Ureter (tissue), 1 donor: ENCODE measurements at regions not wholly inside any gene's neighbourhood (a gene's known extent, or its start where the extent isn't known, plus 50 kb on each side); places are given as distances from the start of the nearest gene placed in this dataset.
"Not testable (repeated sequence)": the region's sequence is repeated elsewhere in the genome, so short reads cannot be mapped to it uniquely, and the experiment has no call there.

ENCODE experiments used
- DNase-seq: peaks from one replicate; pipeline ENCODE4 v3.0.0-alpha.2; 2020; ENCODE audit warnings: low spot score
- donor health status: DM: yes; HTN: yes; CAD: no.

- DNase-seq = no peak
Measured at GRCh38 chr1:38186566-38186965, 140.0 kb upstream of the POU3F1 start.

DNA sequence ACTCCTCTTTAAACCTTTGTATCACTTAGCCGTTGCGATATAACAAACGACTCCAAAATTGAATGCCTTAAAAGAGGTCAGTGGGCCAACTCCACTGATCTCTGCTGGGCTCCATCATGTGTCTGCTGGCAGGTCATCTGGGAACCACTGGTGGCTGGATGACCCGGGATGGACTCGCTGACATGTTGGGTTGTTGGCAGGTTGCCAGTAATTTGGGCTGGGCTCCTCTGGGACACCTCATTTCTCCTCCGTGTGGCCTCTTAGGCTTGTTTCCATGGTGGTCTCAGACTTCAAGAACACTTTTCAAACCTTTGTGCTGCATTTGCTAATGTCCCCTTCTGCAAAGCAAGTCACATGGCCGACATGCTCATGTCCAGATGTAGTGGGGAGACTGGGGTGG is 139.3 kb upstream of the POU3F1 start:
- DNase-seq = no peak

GRCh38 chr1:38183747-38184146 is 137.2 kb upstream of the POU3F1 start:
- no peak for DNase-seq

- no peak for DNase-seq
Measured at GRCh38 chr1:38183096-38183495, 136.5 kb upstream of the POU3F1 start.

DNA sequence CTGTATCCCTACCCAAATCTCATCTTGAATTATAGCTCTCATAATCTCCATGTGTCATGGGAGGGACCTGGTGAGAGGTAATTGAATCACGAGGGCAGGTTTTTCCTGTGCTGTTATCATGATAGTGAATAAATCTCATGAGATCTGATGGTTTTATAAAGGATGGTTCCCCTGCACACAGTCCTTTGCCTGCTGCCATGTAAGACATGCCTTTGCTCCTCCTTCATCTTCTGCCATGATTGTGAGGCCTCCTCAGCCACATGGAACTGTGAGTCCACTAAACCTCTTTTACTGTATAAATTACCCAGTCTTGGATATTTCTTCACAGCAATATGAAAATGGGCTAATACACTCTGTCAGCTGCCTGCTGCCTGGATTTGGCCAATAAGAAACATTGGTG is 133.8 kb upstream of the POU3F1 start:
- DNase-seq = not testable (repeated sequence)

GRCh38 chr1:38179483-38179882 is 132.9 kb upstream of the POU3F1 start:
- DNase-seq = no peak

- no peak for DNase-seq
Measured at GRCh38 chr1:38178216-38178615, 131.6 kb upstream of the POU3F1 start.

DNA sequence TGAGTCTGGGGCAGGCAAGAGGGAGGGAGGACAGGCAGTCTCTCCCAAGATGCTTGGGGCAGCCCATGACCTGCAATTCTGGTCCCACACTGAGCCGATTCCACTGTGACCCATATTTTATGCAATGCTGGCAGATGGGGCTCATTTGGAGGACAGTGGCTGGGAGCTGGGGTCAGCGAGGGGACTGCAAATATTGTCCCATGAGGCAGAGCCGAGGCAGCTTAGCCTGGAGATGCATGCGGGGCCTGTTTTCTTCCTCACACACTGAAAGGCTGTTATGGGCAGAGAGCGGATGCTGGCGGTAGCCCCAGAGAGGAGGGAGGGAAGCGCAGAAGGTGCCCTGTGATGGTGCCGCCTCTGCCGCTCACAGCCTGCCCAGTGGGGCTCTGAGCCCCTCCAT is 128.5 kb upstream of the POU3F1 start:
- DNase-seq = no peak

DNA sequence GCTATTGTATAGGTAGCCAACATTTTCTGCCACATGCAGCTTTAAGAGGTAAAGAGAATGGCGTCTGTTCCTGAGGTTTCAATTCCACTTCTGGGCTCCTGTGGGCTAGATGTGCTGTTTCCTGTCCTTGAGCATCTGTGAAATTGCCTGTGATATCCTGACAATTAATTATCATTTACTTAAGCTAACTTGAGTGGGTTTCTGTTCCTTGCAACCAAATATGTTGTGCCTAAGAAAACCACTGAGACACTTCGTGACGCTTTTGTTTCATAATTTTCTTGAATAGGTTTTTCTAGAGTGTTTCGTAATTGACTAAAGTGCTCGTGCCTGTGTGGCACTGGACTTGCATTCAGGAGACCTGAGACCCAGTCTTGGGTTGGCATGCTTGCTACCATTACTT is 127.3 kb upstream of the POU3F1 start:
- no peak for DNase-seq

GRCh38 chr1:38173157-38173831 is 126.7 kb upstream of the POU3F1 start:
- DNase-seq = no peak

DNA sequence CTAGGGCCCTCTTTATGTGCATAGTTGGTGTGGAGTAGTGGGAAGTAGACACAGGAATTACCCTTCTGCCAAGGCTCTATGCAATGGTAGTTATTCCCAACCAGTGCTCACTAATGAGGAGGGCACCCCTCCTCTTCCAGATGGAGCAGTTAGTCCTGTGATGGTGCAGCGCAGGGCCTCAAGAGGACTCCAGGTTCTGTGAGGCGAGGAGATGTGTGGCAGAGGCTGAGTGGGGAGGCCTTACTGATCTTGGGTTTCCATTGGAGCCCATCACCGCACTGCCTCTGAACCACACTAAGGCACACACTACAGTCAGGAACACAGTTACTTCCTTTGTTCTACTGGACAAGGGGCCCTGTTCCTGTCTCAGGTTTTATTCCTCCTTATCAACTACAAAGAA is 122.5 kb upstream of the POU3F1 start:
- no peak for DNase-seq

GRCh38 chr1:38168365-38168764 is 121.8 kb upstream of the POU3F1 start:
- no peak for DNase-seq

- no peak for DNase-seq
Measured at GRCh38 chr1:38166461-38166860, 119.9 kb upstream of the POU3F1 start.

DNA sequence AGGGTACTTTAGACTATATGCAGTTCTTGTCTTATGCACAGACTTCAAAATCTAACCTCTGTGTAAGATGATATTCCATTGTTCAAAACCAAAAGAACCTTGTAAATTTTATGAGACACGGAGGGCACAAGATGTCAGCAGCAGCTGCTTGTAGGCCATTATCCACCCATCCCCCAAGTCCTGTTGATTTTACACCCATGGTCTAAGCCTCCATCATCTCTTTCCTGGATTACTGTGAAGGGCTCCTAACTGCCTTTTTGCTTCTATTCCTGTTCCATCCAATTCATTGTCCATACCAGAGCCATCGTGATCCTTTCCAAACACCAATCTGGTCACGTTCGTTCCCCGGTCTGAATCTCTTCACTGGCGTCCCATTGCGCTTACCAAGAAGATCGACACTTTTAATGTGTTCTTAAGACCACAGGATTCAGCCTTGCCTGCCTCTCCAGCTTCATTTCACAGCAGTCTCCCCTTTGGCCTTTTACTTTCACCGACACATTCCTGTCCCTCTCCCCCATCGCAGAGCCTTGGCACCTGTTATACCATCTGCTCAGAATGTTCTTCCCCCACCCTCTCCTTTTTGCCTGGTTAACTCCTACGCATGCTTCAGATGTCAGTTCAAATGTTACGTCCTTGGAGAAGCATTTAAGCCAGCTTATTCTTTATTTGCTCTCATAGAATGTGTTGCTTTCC is 107.3 kb upstream of the POU3F1 start:
- DNase-seq = no peak

- no peak for DNase-seq
Measured at GRCh38 chr1:38153066-38153777, 106.6 kb upstream of the POU3F1 start.

GRCh38 chr1:38152351-38153065 is 105.9 kb upstream of the POU3F1 start:
- DNase-seq = no peak

DNA sequence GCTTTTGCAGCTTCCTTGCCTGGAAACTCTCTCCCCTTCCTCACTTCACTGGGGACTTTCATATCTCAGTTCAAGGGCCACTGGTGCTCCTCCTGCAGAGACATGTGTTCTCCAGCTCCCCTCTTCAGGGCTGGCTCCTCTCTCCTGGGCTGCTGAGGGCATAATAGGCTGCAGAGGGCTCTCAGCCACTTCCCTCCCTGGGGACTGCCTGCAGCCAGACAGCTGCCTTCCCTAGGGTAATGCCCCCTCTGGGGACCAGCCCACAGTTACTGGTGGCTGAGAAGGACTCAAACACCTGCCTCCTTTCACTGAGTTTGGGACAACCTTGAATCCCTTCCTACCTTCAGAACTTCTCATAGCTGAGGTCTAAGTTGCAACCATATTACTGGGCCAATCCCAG is 104.8 kb upstream of the POU3F1 start:
- no peak for DNase-seq

DNA sequence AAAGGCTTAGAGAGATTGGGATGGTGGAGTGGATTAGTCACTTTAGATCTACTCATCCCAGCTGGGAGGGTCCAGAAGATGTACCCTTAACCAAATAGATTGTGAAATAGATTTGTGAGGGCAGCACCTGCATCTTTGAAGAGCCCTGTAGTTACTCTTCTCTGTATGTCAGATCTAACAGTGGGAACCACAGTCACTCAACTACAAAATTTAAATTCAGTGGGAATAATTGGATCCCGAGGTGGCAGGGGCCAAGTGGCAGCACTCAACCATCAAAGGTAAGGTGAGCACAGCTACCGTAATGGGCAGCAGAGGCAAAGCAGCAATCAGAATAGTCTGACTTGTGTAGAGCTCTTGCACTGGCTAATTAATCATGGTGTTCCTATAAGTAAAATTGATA is 99.5 kb upstream of the POU3F1 start:
- DNase-seq = not testable (repeated sequence)

GRCh38 chr1:38142606-38143005 is 96.0 kb upstream of the POU3F1 start:
- DNase-seq = no peak

- DNase-seq = no peak
Measured at GRCh38 chr1:38141483-38141882, 94.9 kb upstream of the POU3F1 start.

DNA sequence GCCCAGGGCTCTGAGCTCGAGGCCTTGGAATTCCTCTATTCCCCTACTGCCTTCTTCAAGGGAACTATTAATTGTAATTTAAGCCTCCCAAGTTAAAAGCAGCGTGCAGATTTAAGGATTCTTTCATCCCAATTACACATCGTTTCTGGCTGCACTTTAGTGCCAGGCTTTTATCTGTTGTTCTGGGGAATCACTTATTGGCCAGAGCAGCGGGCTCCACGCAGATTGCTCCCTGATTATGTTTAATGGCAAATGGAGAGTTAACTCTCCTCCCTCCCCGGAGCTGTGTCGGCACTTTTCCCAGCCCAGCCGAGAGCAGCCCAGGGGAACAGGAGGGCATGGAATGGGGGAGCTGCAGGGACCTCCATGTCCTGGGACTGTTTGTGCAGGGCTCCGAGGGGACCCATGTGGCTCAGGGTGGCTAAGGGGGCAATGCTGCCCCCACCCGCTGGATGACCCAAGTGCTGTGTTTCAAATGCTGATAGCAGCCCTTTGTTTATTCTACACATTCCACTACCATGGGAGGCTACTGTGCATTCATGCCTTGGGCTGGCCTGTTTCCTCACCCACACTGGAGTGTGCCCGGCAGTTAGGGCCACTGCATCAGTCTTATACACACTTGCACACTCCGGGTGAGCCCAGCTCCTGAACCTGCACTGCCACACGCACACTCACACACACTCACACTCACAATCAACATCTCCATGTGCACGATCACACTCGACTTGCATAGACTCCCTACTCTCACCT is 93.3 kb upstream of the POU3F1 start:
- no peak for DNase-seq
